CD4-positive, alpha-beta T cell treated with Interferon alpha-2 for 1 hour (primary cell): ENCODE measurements at regions not wholly inside any gene's neighbourhood (a gene's known extent, or its start where the extent isn't known, plus 50 kb on each side); places are given as distances from the start of the nearest gene placed in this dataset.
"Not testable (repeated sequence)": the region's sequence is repeated elsewhere in the genome, so short reads cannot be mapped to it uniquely, and the experiment has no call there.

Experiments
- DNase-seq, 2 donors: peaks; one replicate each; pipeline ENCODE4 v3.0.0-alpha.2; 2020 to 2022

DNA sequence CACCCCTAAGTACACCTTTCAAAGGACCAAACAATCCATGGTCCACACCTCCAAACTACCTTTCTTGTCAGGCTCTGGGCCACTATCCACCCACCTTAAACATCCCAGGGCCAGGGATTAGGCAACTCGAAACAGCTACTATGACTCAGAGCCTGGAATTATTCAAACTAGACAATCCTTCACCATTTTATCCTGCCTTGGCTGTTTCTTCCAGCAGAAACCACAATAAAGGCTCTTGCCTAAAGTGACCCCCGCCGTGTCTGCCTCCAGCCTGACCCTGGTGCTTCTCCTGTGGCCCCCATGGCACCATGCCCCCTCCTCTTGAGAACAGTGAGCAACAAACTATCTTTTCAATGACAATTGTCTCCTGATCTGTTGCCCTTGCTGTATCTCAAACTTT, 195.5 kb downstream of the EPM2A start:
- no peak for DNase-seq

DNA sequence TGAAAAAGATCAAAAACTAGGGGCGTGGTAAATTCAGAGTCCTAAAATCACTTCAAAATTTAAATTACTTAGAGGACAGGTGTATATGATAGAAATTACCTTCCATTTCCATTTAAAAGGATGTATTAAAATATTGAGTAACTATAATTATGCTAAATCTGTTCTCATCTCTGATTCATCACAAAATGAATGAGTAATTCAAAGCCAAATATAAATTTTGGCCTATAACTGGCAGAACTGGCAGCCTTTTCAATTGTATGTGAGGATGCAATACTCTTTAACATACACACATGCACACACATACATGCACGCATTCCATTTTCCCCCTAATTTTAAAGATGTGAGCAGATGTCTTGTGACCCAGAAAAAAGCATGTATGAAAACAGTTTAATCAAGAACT, 194.6 kb downstream of the EPM2A start:
- DNase-seq, result no peak

DNA sequence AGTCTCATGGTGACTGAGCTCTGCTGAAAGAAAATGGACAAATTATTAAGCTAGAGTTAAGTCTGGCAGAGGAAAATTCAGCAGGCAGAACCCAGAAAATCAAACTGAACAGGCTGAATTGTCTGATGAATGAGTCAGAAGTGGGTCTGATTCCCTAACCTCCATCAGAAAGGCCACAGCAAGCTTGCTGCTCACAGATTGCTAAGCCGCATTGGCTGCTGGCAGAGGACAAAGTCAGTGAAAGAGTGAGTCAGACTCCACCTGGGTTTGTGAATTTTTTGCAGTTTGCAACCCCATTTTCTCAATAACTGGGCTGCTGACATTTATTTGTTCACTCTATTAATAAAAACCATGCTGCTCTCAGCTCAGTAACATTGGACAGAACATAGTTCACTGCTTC, 191.3 kb downstream of the EPM2A start:
- DNase-seq, result no peak

DNA sequence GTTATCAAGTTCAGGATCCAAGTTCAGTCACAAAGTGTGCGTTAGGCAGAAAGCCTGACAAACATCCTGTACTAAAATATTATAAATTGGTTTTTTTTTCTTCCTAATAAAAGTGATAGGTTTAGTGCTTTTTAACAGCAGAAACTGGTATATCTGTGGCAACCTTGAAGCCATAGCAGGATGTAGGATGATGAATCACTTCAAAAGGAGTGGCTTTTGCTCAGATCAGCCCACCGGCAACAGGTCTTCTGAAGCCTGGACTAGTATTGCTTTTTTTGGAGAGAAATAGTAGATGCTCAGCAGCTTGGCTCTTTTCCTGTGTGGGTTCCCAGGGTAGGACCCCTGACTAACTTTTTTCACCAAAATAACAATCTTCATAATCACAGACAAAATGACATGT, 190.8 kb downstream of the EPM2A start:
- DNase-seq, result no peak

DNA sequence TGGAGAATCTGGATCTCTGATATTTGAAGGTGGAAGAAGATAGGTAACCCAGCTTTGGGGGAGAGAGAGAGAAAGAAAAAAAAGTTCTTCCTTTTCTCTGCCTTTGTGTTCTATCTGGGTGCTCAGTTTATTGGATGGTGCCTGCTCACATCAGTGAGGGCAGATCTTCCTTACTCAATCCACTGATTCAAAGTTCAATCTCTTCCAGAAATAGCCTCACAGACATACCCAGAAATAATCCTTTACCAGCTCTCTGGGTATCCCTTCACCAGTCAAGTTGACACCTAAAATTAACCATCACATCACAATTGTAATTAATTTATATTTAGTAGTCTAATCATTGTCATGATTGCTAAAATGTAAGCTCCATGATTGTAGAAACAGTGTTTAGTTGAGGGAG, 189.1 kb downstream of the EPM2A start:
- no peak for DNase-seq

DNA sequence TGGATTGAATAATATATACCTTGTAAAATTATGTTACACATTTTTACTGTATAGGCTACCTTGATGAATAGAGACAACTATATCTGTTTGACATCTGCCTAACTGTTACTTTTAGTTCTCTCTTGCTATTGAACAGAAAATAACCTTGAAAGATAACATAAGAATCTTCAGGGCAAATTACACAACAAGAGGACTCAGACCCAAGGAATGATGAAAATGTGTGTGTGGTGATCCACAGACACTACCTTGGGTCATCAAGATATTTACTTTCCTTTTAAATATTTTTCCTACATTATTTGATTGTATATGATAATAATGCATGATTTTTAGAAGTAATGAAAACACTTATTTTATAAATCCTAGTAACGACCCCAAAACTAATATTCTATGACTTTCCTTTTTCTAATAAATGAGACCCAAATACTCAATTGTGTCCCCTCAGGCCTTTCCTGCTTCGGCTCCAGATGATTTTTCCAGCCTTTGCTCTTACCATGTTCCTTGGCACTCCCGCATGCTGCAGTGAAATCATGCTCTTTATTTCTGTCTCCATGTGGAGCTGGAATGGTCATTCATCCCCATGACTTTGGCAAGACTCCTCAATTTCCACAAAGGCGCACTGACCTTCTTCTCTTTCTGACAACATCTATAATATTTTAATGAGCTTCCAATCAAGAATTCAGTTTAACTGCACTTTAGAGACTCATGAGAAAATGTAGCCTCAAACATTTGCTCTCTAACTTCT, 187.6 kb downstream of the EPM2A start:
- DNase-seq, result no peak

DNA sequence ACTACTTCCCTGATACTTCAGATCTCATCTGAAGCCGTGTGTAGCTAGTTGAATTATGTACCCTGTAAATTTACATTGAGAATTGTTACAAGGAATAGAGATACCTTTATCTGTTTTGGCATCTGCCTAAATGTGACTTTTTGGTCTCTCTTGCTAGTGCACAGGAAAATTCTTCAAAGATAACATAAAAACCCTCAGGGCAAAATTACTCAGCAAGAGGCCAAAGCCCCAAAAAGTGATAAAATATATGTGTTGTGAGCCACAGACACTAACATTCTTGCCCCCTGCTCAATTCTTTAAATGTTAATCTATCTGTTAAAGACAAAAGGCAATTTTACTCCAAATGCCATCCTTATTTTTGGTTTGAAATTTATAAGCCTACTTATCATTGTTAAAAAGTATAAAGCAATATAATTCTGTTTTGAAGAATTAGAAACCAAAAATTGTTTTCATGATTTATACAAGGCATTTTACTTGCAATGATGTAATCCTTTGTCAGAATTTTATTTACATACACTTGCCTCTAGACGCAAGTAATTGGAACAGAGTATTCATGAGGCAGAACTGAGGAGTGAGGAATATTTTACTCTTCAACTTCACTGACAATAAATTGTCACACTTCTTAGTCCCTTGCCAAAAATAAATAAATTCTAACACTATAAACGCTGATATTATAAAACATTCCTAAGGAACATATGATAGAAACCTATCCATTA, 186.2 kb downstream of the EPM2A start:
- no peak for DNase-seq

DNA sequence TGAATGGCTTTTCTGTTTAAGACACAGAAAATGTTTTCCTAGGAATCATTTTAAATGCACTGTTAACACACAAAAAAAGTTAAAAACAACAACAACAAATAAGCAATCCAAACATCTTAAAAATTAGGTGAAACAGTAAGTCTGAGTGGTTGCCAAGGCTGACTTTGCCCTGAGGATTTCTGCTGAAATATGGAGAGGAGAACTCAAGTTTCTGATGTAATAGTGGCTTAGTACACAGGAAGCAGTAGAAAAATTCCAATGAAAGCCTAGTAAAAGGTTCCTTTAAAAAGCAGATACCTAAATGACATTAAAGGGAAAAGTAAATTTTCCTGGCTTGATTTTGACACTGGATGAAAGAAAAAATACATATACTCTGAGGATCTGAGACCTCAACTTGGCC, 184.2 kb downstream of the EPM2A start:
- DNase-seq, result no peak

DNA sequence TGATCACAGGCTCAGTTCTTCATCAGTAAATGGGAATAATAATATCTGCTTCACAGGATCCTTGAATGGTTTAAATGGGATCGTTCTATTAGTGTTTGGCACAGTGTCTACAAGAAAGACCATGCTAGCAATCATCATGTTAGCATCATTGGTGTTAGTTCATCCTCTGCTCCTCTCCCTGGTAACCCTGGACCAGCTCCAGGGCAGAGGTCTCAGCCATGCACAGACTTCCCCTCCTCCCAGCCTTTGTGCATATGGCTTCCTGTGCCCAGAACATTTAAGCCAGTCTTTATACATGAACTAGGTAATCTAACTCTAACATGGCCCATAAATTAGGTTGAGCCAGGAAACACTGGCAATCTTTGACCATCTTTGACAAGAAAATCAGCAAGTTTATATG, 180.2 kb downstream of the EPM2A start:
- no peak for DNase-seq

DNA sequence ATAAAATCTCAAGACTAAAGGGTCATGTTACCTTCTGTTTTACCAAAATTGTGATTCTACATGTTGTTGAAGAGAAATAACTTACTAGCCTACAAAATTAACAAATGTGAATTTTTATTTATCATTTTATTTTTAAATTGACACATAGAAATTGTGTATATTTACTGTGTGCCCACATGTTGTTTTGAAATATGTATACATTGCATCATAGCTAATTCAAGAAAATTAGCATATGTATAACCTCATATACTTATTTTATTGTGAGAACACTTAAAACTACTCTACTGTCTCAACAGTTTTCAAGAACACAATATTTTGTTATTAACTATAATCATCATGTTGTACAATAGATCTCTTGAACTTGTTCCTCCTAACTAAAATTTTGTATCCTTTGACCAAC, 177.8 kb downstream of the EPM2A start:
- no peak for DNase-seq

DNA sequence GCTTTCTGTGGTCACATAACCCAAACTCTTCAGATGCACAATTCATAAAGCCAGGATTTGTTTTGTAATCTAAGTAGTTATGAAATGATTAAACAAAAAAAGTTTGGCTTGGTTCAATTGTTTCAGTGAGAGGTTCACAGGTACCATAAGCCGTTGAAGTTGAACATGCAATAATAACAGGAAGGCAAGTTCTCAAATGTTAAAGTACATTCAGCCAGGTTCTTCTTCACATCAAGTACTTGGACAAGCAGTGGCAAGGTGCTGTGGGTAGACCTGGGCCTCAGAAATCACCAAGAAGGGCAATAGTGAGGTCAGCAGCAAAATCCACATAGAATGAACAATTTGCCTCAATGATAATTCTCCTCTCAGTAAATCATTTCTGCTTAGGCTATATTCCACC, 175.5 kb downstream of the EPM2A start:
- no peak for DNase-seq

DNA sequence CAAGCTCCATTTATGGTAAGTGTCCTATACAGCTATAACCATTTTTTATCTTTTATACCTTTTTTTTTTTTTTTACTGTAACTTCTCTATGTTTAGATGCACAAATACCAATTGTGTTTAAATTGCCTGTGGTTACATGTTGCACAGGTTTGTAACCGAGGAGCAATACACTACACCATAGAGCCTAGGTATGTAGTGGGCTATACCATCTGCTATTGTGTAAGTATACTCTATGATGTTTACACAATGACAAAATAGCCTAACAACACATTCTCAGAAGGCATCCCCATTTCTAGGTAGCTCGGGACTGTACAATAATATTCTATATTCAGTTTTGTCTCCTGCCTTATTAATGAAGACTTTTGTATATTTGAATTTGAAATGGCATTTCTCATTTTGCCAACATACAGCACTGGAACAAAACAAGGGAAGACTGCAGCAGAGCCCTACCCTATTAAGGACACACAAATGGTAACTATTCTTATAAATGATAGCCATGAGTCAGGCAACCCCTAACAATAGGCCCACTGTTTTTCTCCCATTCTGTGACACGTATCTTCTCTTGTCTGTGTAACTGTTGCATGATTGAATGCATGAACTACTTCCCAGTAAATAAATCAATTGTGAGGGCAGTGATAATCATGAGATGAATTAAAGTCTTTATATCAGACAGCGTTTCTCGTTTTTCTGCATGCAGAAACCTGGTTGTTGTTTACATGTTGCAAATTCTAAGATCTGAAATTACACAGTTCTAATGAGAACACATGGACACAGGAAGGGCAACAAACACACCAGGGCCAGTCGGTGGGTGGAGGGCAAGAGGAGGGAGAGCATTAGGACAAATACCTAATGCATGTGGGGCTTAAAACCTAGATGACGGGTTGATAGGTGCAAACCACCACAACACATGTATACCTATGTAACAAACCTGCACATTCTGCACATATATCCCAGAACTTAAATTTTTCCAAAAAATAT, 173.9 kb downstream of the EPM2A start:
- no peak for DNase-seq

DNA sequence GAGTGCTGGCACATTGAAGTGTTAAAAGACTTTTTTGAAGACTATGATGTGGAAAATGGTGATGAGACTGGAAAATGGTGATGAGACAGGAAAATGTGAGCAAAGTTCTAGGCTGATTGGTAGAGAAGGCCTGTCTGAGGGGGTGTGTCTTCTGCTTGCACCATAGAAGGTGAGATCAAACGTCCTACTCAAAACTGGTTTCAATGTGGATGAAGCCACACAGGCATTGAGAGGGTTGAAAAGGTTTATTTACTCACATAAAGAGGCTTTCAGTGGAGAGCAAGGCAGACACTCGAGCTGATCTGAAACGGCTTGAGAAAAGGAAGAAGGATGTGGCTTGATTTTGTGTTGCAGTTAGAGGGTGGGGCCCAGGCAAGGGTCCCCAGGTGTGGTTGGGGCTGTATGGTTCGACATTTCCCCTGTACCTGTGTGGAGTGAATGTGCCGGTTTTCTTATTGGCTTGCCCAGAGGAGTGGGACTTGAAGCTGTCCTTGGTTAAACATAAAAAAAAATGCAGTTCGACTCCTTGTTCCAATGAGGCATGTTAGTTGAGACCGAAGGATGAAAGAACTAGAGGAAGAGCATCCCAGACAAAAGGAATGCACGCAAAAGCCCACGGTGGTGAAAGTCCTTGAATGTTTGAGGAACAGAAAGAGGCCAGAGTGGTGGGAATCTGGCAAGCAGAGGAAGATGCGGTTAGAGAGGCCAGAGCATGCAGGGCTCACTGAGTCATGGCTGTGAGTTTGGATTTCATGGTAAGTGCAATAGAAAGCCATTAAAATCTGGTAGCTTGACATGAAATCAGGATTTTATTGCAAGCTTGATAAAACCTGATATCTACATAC, 172.3 kb downstream of the EPM2A start:
- DNase-seq, result no peak

DNA sequence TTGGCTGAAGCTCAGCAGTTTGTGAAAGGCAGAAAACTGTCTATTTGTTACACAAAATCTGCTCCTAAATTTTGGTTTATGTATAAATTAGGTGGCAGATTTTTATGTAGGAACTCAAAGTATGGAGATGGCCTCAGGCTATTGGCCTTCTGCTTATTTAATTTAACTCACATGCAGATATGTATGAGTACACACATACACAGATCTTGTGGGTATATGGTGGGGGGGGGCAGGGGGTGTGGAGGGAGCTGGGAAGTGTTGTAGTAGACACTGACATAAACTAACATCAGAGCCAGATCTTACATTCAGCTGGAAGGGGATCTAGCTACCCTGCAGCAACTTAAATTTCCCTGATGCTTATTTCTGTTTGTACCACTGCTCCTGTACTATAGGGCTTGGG, 170.8 kb downstream of the EPM2A start:
- DNase-seq, result no peak

DNA sequence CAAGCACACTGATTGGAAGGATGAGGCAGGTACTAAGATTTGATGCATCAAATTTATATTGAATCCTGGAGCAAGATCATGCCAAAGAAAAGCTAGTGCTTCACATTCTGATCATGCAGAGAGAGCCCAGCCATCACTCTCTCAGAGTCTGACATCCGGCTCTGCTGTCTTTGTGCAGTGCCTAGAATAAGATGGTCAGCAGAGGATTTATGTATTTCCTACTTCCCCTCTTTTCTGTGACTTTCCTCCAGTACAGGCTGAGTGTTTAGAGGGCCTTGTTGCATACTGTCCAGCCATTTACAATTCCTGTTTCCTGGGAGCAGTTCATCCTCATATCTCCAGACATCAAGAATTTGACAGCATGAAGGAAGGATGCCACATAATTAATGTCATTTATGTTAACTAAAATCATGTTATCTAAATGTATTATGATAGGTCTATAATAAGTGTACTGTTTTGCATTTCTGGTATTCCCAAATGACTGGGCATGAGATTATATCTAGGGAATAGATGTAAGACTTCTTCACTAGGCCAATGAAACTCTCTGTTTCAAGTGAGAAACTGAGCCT, 167.6 kb downstream of the EPM2A start:
- no peak for DNase-seq

DNA sequence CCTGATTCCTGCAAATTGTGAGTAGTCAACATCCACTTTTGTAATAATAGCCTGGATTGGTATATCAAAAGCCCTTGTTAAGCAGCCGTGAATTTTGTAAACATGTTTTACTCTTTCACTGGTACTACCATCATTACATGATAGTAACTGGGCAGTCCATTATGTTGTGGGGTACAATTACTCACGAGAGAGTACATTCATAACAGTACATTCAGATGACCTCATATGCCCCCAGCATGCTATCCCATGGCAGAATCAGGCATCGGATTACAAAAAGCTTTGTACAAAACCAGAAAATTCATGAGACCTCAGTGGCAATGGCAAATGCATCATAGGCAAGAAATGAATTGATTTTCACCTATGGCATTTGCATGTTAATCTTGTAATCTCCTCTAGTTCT, 166.2 kb downstream of the EPM2A start:
- DNase-seq, result no peak

DNA sequence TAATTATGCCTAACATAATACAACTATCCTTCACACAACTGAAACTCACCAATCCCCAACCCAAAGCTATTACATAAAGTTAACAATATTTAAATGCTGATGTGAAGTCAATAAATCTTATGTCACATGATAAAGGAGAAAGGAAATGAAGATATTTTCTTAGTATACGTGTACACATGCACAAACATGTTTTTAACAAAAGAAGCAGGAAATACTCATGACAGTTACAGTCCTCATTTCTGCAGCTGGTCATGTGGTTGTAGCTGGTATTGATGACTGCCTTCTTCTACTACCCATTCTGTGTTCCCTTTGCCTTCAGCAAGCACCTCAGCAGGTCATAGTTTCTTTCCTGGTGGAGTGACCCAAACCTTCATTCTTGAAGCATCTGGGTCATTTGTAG, 165.0 kb downstream of the EPM2A start:
- not testable (repeated sequence) for DNase-seq

DNA sequence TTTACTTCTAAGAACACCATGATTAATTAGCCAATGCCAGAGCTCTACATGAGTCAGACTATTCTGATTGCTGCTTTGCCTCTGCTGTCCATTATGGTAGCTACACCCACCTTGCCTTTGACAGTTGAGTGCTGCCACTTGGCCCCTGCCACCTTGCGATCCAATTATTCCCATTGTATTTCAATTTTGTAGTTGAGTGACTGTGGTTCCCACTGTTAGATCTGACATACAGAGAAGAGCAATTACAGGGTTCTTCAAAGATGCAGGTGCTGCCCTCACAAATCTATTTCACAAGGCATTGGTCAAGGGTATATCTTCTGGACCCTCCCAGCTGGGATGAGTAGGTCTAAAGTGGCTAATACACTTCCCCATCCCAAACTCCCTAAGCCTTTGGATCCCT, 161.1 kb downstream of the EPM2A start:
- not testable (repeated sequence) for DNase-seq
